Endodermal cell (in vitro differentiated cells): ENCODE measurements at regions not wholly inside any gene's neighbourhood (a gene's known extent, or its start where the extent isn't known, plus 50 kb on each side); places are given as distances from the start of the nearest gene placed in this dataset.

Source experiments
- DNase-seq: peaks from one replicate; pipeline ENCODE4 v3.0.0-alpha.2; 2017
- H3K27ac ChIP-seq: 2 replicates; pipeline ENCODE4 v1.5.1; 2013; ENCODE audit warnings: mild to moderate bottlenecking, low read depth, low read length, moderate library complexity
- H3K27me3 ChIP-seq: 2 replicates; pipeline ENCODE4 v1.6.1; 2013; ENCODE audit warnings: mild to moderate bottlenecking, low read length, moderate library complexity; ENCODE audit not compliant: insufficient read depth, control insufficient read depth, poor library complexity, severe bottlenecking
- H3K36me3 ChIP-seq: 2 replicates; pipeline ENCODE4 v1.7.0; 2013; ENCODE audit warnings: mild to moderate bottlenecking, low read length, moderate library complexity; ENCODE audit not compliant: control insufficient read depth, insufficient read depth
- H3K4me1 ChIP-seq: one replicate; pipeline ENCODE4 v1.7.0; 2013; ENCODE audit warnings: low read length; ENCODE audit not compliant: control insufficient read depth, insufficient read depth
- H3K4me3 ChIP-seq: 2 replicates; pipeline ENCODE4 v1.5.1; 2013; ENCODE audit warnings: mild to moderate bottlenecking, low read length, moderate library complexity
- H3K9ac ChIP-seq: 2 replicates; pipeline ENCODE4 v1.6.1; 2013; ENCODE audit warnings: mild to moderate bottlenecking, low read length, moderate library complexity; ENCODE audit not compliant: poor library complexity, severe bottlenecking; ENCODE audit errors: extremely low read depth
- H3K9me3 ChIP-seq: 2 replicates; pipeline ENCODE4 v1.6.1; 2013; ENCODE audit warnings: mild to moderate bottlenecking, low read length, moderate library complexity; ENCODE audit not compliant: control insufficient read depth
- H3K27ac Mint-ChIP-seq: 2 replicates; pipeline ENCODE4 v1.8.0; 2020; ENCODE audit warnings: mixed read lengths
- H3K27me3 Mint-ChIP-seq: 2 replicates; pipeline ENCODE4 v1.8.0; 2021; ENCODE audit warnings: mild to moderate bottlenecking, mixed read lengths; ENCODE audit not compliant: insufficient read depth
- H3K36me3 Mint-ChIP-seq: 2 replicates; pipeline ENCODE4 v1.8.0; 2020; ENCODE audit warnings: low read depth, mixed read lengths
- H3K4me1 Mint-ChIP-seq: 2 replicates; pipeline ENCODE4 v1.8.0; 2020; ENCODE audit warnings: mixed read lengths
- H3K4me3 Mint-ChIP-seq: 2 replicates; pipeline ENCODE4 v1.8.0; 2020; ENCODE audit warnings: mild to moderate bottlenecking, moderate library complexity, mixed read lengths
- H3K9me3 Mint-ChIP-seq: 2 replicates; pipeline ENCODE4 v1.8.0; 2020; ENCODE audit warnings: mild to moderate bottlenecking, mixed read lengths
- whole genome bisulfite sequencing, 2 experiments: methylation state at CpG; one replicate each; pipeline versions ENCODE4 v1.1.5 to v1.1.7; 2013; ENCODE audit warnings: missing lambda C conversion rate in 2 of 2, mixed read lengths in 1 of 2; ENCODE audit not compliant: insufficient coverage in 1 of 2, insufficient read length in 1 of 2; 5-methylcytosine and 5-hydroxymethylcytosine counted together
- TF ChIP-seq, protein P1 (sequence below): fragments of 200-600 bp; sonication (generic); conservative IDR thresholded peaks from 2 replicates; pipeline ENCODE4 v1.5.0; 2021; ENCODE audit warnings: antibody characterized with exemption, mild to moderate bottlenecking

DNA sequence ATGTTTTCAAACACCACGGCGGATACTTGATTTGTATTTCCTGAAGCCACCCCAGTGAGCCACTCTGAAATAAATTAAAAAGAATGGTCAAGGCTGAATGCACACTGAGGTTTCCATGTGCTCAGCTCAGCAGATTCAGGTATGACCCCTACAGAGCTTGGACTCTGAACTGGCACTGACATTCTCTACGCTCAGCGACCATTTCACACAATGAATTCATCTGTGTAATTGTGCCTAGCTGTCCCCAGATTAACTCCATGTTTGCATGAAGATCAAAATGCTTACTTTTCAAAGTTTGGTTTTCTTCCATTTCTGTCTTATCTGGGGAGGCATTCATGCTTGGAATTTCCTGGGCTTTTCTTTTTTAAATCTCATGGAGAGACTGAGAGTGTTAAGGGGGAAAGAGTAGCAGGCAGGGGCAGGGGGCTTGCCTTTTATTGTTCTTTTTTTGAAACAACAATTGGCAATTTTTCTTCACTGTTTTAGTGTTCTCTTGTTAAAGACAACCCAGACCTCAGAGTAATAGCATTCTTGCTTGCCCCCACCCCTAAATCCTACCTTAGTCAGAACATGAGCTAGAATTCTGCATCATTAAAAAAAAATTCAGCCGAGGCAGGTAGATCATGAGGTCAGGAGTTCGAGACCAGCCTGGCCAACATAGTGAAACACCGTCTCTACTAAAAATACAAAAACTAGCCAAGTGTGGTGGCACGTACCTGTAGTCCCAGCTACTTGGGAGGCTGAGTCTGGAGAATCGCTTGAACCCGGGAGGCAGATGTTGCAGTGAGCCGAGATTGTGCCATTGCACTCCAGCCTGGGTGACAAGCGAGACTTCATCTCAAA, 85.5 kb upstream of the HNF1B start:
- Mint-ChIP-seq H3K36me3 (no peaks in the 10 kb centered on the region), H3K4me3 (no peak overlapping the region), H3K9me3 (no peaks in the 10 kb centered on the region), H3K27me3 (no peaks in the 10 kb centered on the region), H3K4me1 (peaks cover 18% of the 10 kb centered on the region), H3K27ac (no peak overlapping the region)
- Histone ChIP-seq H3K27me3 (no peaks in the 10 kb centered on the region), H3K4me1 (peaks cover 10% of the 10 kb centered on the region), H3K4me3 (no peak overlapping the region), H3K36me3 (no peaks in the 10 kb centered on the region), H3K27ac (peak overlapping the region; percentile 36), H3K9me3 (no peaks in the 10 kb centered on the region), H3K9ac (no peak overlapping the region)
- TF ChIP-seq, protein P1, sequence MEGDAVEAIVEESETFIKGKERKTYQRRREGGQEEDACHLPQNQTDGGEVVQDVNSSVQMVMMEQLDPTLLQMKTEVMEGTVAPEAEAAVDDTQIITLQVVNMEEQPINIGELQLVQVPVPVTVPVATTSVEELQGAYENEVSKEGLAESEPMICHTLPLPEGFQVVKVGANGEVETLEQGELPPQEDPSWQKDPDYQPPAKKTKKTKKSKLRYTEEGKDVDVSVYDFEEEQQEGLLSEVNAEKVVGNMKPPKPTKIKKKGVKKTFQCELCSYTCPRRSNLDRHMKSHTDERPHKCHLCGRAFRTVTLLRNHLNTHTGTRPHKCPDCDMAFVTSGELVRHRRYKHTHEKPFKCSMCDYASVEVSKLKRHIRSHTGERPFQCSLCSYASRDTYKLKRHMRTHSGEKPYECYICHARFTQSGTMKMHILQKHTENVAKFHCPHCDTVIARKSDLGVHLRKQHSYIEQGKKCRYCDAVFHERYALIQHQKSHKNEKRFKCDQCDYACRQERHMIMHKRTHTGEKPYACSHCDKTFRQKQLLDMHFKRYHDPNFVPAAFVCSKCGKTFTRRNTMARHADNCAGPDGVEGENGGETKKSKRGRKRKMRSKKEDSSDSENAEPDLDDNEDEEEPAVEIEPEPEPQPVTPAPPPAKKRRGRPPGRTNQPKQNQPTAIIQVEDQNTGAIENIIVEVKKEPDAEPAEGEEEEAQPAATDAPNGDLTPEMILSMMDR, result no peak
- WGBS, 2 experiments, result 82 to 93% methylated on average over 12 of the region's 12 CpGs
- DNase-seq, result peak; percentile 43

DNA sequence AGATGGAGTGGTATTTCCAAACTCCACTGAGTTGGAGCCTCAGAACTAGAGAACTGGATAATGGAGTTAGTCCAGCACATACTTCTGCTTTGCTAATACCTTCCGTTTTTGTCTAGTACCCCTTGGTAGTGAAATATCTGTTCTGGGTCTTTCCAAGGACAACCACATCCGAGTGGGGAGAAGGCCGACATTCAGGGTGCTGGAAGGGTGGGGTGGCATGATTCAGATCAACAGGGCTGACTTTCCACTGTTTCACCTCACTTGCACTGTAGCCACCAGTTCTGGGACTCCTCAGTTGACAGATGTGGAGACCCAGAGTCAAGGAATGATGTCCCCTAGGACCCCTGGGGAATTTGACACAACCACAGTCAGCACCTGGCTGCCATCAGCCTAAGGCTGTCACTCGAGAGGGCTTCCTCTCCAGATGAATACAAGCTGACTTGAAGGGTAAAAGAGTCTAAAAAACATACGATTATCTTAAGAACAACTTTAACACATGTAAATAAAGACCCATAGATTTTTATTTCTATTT, 84.8 kb upstream of the HNF1B start:
- DNase-seq, result peak; percentile 47
- Histone ChIP-seq H3K9ac (no peak overlapping the region), H3K27ac (no peak overlapping the region), H3K4me1 (peaks cover 10% of the 10 kb centered on the region), H3K9me3 (no peaks in the 10 kb centered on the region), H3K4me3 (no peak overlapping the region), H3K36me3 (no peaks in the 10 kb centered on the region), H3K27me3 (no peaks in the 10 kb centered on the region)
- Mint-ChIP-seq H3K9me3 (no peaks in the 10 kb centered on the region), H3K36me3 (no peaks in the 10 kb centered on the region), H3K4me3 (no peak overlapping the region), H3K27ac (no peak overlapping the region), H3K27me3 (no peaks in the 10 kb centered on the region), H3K4me1 (peaks cover 24% of the 10 kb centered on the region)
- WGBS, 2 experiments, result 81 to 93% methylated on average over 2 to 5 of the region's 5 CpGs
- TF ChIP-seq, protein P1, result no peak

DNA sequence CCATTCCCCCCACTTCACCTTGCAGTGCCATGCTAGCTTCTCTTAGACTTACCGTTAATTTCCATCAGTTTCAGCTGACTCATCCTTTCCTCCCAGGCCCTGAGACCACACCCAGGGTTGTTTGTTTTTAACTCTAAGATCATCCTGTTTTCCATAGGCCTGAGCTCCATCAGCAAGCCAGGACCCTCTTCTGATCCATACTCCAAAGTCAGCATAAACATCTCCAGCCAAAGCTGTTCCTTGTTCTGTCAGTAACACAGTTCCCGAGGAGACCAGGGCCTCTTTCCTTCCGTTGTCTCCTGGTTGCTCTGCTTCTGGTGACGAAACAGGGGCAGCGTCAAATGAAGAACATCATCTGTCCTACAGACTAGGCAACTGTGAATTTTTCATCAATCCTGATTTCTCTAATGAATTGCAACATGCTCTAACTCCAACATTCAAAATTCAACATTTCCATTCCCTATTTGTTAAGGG, 83.8 kb upstream of the HNF1B start:
- H3K27me3 ChIP-seq, result no peaks in the 10 kb centered on the region
- H3K36me3 ChIP-seq, result no peaks in the 10 kb centered on the region
- Mint-ChIP-seq H3K4me1 (peaks cover 24% of the 10 kb centered on the region), H3K27ac (no peak overlapping the region), H3K9me3 (no peaks in the 10 kb centered on the region), H3K27me3 (no peaks in the 10 kb centered on the region), H3K36me3 (no peaks in the 10 kb centered on the region), H3K4me3 (no peak overlapping the region)
- no peak overlapping the region for H3K9ac ChIP-seq
- no peaks in the 10 kb centered on the region for H3K9me3 ChIP-seq
- peaks cover 10% of the 10 kb centered on the region for H3K4me1 ChIP-seq
- peak; percentile 47 for DNase-seq
- TF ChIP-seq, protein P1, result no peak
- H3K4me3 ChIP-seq, result no peak overlapping the region
- no peak overlapping the region for H3K27ac ChIP-seq
- 61 to 93% methylated on average over 3 to 5 of the region's 5 CpGs for WGBS, 2 experiments
